Coronary artery (tissue), 2 donors: ENCODE measurements at regions not wholly inside any gene's neighbourhood (a gene's known extent, or its start where the extent isn't known, plus 50 kb on each side); places are given as distances from the start of the nearest gene placed in this dataset.

ENCODE experiments used
- DNase-seq: peaks from one replicate; pipeline ENCODE4 v3.0.0-alpha.2; 2017; ENCODE audit warnings: low spot score
- H3K27ac ChIP-seq, 2 donors: fragments of 200-600 bp; sonication (generic); one replicate each; pipeline ENCODE4 v1.5.1; 2016 to 2019
- H3K4me3 ChIP-seq: fragments of 200-600 bp; sonication (generic); 2 replicates; pipeline ENCODE4 v1.5.1; 2016; ENCODE audit warnings: mild to moderate bottlenecking, moderate library complexity
- CTCF ChIP-seq: fragments of 200-600 bp; sonication (generic); IDR thresholded peaks from one replicate; pipeline ENCODE4 v1.5.1; 2019; ENCODE audit warnings: antibody characterized with exemption

GRCh38 chr13:22092791-22093560 is 422.1 kb downstream of the FGF9 start:
- TF ChIP-seq CTCF, result no peak
- H3K27ac ChIP-seq, result no peak overlapping the region
- no peak for DNase-seq
- H3K4me3 ChIP-seq, result no peak overlapping the region

GRCh38 chr13:22095794-22096193 is 424.9 kb downstream of the FGF9 start:
- H3K4me3 ChIP-seq, result no peak overlapping the region
- no peak for TF ChIP-seq CTCF

GRCh38 chr13:22099585-22099984 is 428.7 kb downstream of the FGF9 start:
- H3K27ac ChIP-seq, result no peak overlapping the region
- H3K4me3 ChIP-seq, result no peak overlapping the region
- no peak for DNase-seq
- TF ChIP-seq CTCF, result no peak

More at GRCh38 chr13:22095794-22096193, 424.9 kb downstream of the FGF9 start:
- DNase-seq, result no peak
- H3K27ac ChIP-seq, result no peak overlapping the region

GRCh38 chr13:22102271-22102670 is 431.4 kb downstream of the FGF9 start:
- Histone ChIP-seq H3K27ac (no peak overlapping the region), H3K4me3 (no peak overlapping the region)
- no peak for TF ChIP-seq CTCF
- no peak for DNase-seq

- peak overlapping the region in 1 of 2 donors; percentile 12 for H3K27ac ChIP-seq
- no peak for TF ChIP-seq CTCF
- DNase-seq, result no peak
These were observed 432.5 kb downstream of the FGF9 start for GRCh38 chr13:22103046-22104027.

GRCh38 chr13:22106058-22106457 is 435.2 kb downstream of the FGF9 start:
- H3K4me3 ChIP-seq, result no peak overlapping the region
- no peak overlapping the region for H3K27ac ChIP-seq
- DNase-seq, result no peak
- TF ChIP-seq CTCF, result no peak

More at GRCh38 chr13:22103046-22104027, 432.5 kb downstream of the FGF9 start:
- no peak overlapping the region for H3K4me3 ChIP-seq
